ENCODE measurements at regions not wholly inside any gene's neighbourhood (a gene's known extent, or its start where the extent isn't known, plus 50 kb on each side); places are given as distances from the start of the nearest gene placed in this dataset.

GRCh38 chrX:10759141-10759799 is 138.9 kb upstream of the MID1 start:
- H3K4me3 ChIP-seq: no peak overlapping the region
- H3K27me3 ChIP-seq: no peaks in the 10 kb centered on the region
- no peak for DNase-seq
- no peak for TF ChIP-seq CTCF (IDR thresholded peaks at IDR 0.05)
- no peaks in the 10 kb centered on the region for H3K36me3 ChIP-seq
- peaks cover 0 to 12% (median 0%) of the 10 kb centered on the region in 4 donors for H3K4me1 ChIP-seq
- intact Hi-C loops (cut with DNase I; ENCODE audit: low total_unique reads): no loop called here
- no peak overlapping the region for H3K27ac ChIP-seq
- H3K9me3 ChIP-seq: no peaks in the 10 kb centered on the region

GRCh38 chrX:10761447-10761846 is 141.1 kb upstream of the MID1 start:
- DNase-seq: no peak
- intact Hi-C loops (cut with DNase I; ENCODE audit: low total_unique reads): no loop called here
- no peaks in the 10 kb centered on the region for H3K9me3 ChIP-seq
- H3K4me1 ChIP-seq: peaks cover 0 to 3% (median 0%) of the 10 kb centered on the region in 4 donors
- H3K27me3 ChIP-seq: no peaks in the 10 kb centered on the region
- no peak for TF ChIP-seq CTCF (IDR thresholded peaks at IDR 0.05)
- H3K36me3 ChIP-seq: no peaks in the 10 kb centered on the region
- H3K27ac ChIP-seq: no peak overlapping the region
- no peak overlapping the region for H3K4me3 ChIP-seq

- peak overlapping the region in 1 of 2 donors; percentile 8 for H3K4me3 ChIP-seq
- no peaks in the 10 kb centered on the region for H3K9me3 ChIP-seq
- H3K36me3 ChIP-seq: no peaks in the 10 kb centered on the region
- intact Hi-C loops (cut with DNase I; ENCODE audit: low total_unique reads): no loop called here
- H3K27me3 ChIP-seq: no peaks in the 10 kb centered on the region
- TF ChIP-seq CTCF (IDR thresholded peaks at IDR 0.05): no peak
- H3K4me1 ChIP-seq: no peaks in the 10 kb centered on the region
- H3K27ac ChIP-seq: no peak overlapping the region
- no peak for DNase-seq
Observed at GRCh38 chrX:10769195-10769594, 148.8 kb upstream of the MID1 start.

- Histone ChIP-seq H3K36me3 (no peaks in the 10 kb centered on the region), H3K27me3 (no peaks in the 10 kb centered on the region), H3K27ac (no peak overlapping the region), H3K4me3 (peak overlapping the region in 1 of 2 donors; percentile 8), H3K9me3 (no peaks in the 10 kb centered on the region), H3K4me1 (no peaks in the 10 kb centered on the region)
- intact Hi-C loops (cut with DNase I; ENCODE audit: low total_unique reads): no loop called here
- peak in 1 of 2 donors; percentile 24 for DNase-seq
- no peak for TF ChIP-seq CTCF (IDR thresholded peaks at IDR 0.05)
Observed at GRCh38 chrX:10769696-10770619, 149.6 kb upstream of the MID1 start.

GRCh38 chrX:10773318-10773717 is 152.9 kb upstream of the MID1 start:
- Histone ChIP-seq H3K36me3 (no peaks in the 10 kb centered on the region), H3K9me3 (no peaks in the 10 kb centered on the region), H3K27me3 (no peaks in the 10 kb centered on the region), H3K4me3 (no peak overlapping the region), H3K4me1 (no peaks in the 10 kb centered on the region), H3K27ac (no peak overlapping the region)
- no peak for DNase-seq
- intact Hi-C loops (cut with DNase I; ENCODE audit: low total_unique reads): no loop called here
- TF ChIP-seq CTCF (IDR thresholded peaks at IDR 0.05): no peak

All from tibial artery (tissue), 4 donors.